Osteocyte (in vitro differentiated cells): ENCODE measurements at regions not wholly inside any gene's neighbourhood (a gene's known extent, or its start where the extent isn't known, plus 50 kb on each side); places are given as distances from the start of the nearest gene placed in this dataset.

ENCODE experiments used
- DNase-seq: peaks from one replicate; pipeline ENCODE4 v3.0.0; 2021; ENCODE audit warnings: mixed read lengths; ENCODE audit not compliant: unreplicated experiment; ENCODE audit errors: extremely low spot score
- H3K27ac Mint-ChIP-seq: one replicate; pipeline ENCODE4 v1.8.0; 2021; ENCODE audit warnings: mild to moderate bottlenecking, mixed read lengths; ENCODE audit not compliant: unreplicated experiment
- H3K27me3 Mint-ChIP-seq: one replicate; pipeline ENCODE4 v1.8.0; 2021; ENCODE audit warnings: mixed read lengths; ENCODE audit not compliant: unreplicated experiment
- H3K36me3 Mint-ChIP-seq: one replicate; pipeline ENCODE4 v1.8.0; 2021; ENCODE audit warnings: mixed read lengths; ENCODE audit not compliant: unreplicated experiment
- H3K4me1 Mint-ChIP-seq: one replicate; pipeline ENCODE4 v1.8.0; 2021; ENCODE audit warnings: mixed read lengths; ENCODE audit not compliant: unreplicated experiment
- H3K4me3 Mint-ChIP-seq: one replicate; pipeline ENCODE4 v1.8.0; 2021; ENCODE audit warnings: mild to moderate bottlenecking, moderate library complexity, mixed read lengths; ENCODE audit not compliant: unreplicated experiment
- H3K9me3 Mint-ChIP-seq: one replicate; pipeline ENCODE4 v1.8.0; 2021; ENCODE audit warnings: mixed read lengths; ENCODE audit not compliant: unreplicated experiment
- CTCF ChIP-seq: fragments of 200-600 bp; sonication (generic); IDR thresholded peaks from 2 replicates; pipeline ENCODE4 v1.5.0; 2021; ENCODE audit warnings: antibody characterized with exemption, mild to moderate bottlenecking, moderate library complexity

GRCh38 chr18:4801151-4801550, 346.0 kb upstream of the DLGAP1 start:
- Mint-ChIP-seq H3K4me3 (no peak overlapping the region), H3K27me3 (no peaks in the 10 kb centered on the region), H3K27ac (no peak overlapping the region), H3K9me3 (peaks cover 62% of the 10 kb centered on the region), H3K4me1 (no peaks in the 10 kb centered on the region), H3K36me3 (no peaks in the 10 kb centered on the region)
- DNase-seq, result no peak
- no peak for TF ChIP-seq CTCF

- H3K9me3 Mint-ChIP-seq, result peaks cover 67% of the 10 kb centered on the region
- TF ChIP-seq CTCF, result no peak
- DNase-seq, result no peak
- H3K4me3 Mint-ChIP-seq, result no peak overlapping the region
- no peak overlapping the region for H3K27ac Mint-ChIP-seq
- no peaks in the 10 kb centered on the region for H3K27me3 Mint-ChIP-seq
- H3K4me1 Mint-ChIP-seq, result no peaks in the 10 kb centered on the region
- no peaks in the 10 kb centered on the region for H3K36me3 Mint-ChIP-seq
Measured at GRCh38 chr18:4797002-4797685, 342.0 kb upstream of the DLGAP1 start.

GRCh38 chr18:4789506-4789905, 334.4 kb upstream of the DLGAP1 start:
- no peak for DNase-seq
- no peak overlapping the region for H3K27ac Mint-ChIP-seq

GRCh38 chr18:4781873-4782272, 326.8 kb upstream of the DLGAP1 start:
- H3K4me3 Mint-ChIP-seq, result no peak overlapping the region
- DNase-seq, result no peak
- H3K27me3 Mint-ChIP-seq, result no peaks in the 10 kb centered on the region
- H3K27ac Mint-ChIP-seq, result no peak overlapping the region
- no peak for TF ChIP-seq CTCF
- H3K36me3 Mint-ChIP-seq, result no peaks in the 10 kb centered on the region
- peaks cover 35% of the 10 kb centered on the region for H3K9me3 Mint-ChIP-seq
- H3K4me1 Mint-ChIP-seq, result no peaks in the 10 kb centered on the region

More at GRCh38 chr18:4789506-4789905, 334.4 kb upstream of the DLGAP1 start:
- Mint-ChIP-seq H3K36me3 (no peaks in the 10 kb centered on the region), H3K9me3 (peaks cover 54% of the 10 kb centered on the region), H3K27me3 (no peaks in the 10 kb centered on the region), H3K4me1 (no peaks in the 10 kb centered on the region), H3K4me3 (no peak overlapping the region)
- no peak for TF ChIP-seq CTCF

GRCh38 chr18:4765401-4765800, 310.3 kb upstream of the DLGAP1 start:
- no peak for DNase-seq
- TF ChIP-seq CTCF, result no peak
- H3K9me3 Mint-ChIP-seq, result peaks cover 29% of the 10 kb centered on the region
- H3K36me3 Mint-ChIP-seq, result no peaks in the 10 kb centered on the region
- no peak overlapping the region for H3K27ac Mint-ChIP-seq
- H3K4me1 Mint-ChIP-seq, result no peaks in the 10 kb centered on the region
- H3K4me3 Mint-ChIP-seq, result no peak overlapping the region
- H3K27me3 Mint-ChIP-seq, result no peaks in the 10 kb centered on the region
